IMR-90 (cell line): ENCODE measurements at regions not wholly inside any gene's neighbourhood (a gene's known extent, or its start where the extent isn't known, plus 50 kb on each side); places are given as distances from the start of the nearest gene placed in this dataset.

Source experiments
- ATAC-seq: fragments of 200-7000 bp; cut with Tn5 transposase; 2 replicates; pipeline ENCODE4 v1.9.1; 2020; ENCODE audit warnings: low read depth, mild to moderate bottlenecking, moderate library complexity
- BruUV-seq: library from RNA; stranded (reverse); fragments of 400-500 nt; replicated peaks from 2 replicates; lab custom pipeline; 2021; lab: Mats Ljungman, UMichigan
- CTCF ChIA-PET: fragments of 300-600 bp; formaldehyde crosslinking; extraction: SDS; loops from one replicate; lab custom pipeline; 2021; ENCODE audit warnings: antibody characterized with exemption; lab: Yijun Ruan, JAX
- POLR2A ChIA-PET: fragments of 300-600 bp; sonication (Branson Sonifier 250); formaldehyde crosslinking; loops from one replicate; lab custom pipeline; 2022; ENCODE audit warnings: antibody characterized with exemption; ENCODE audit not compliant: unreplicated experiment; lab: Charles Lee
- DNase-seq: peaks from one replicate; pipeline ENCODE4 v3.0.0; 2013
- H2AFZ ChIP-seq: replicated peaks from 2 replicates; pipeline ENCODE3; 2013; ENCODE audit warnings: low read length, mild to moderate bottlenecking; ENCODE audit not compliant: poor library complexity
- H2AK5ac ChIP-seq: 2 replicates; pipeline ENCODE4 v1.6.1; 2013; ENCODE audit warnings: low read depth, low read length, inconsistent platforms
- H2AK9ac ChIP-seq: replicated peaks from 2 replicates; pipeline ENCODE3; 2013; ENCODE audit warnings: mild to moderate bottlenecking, low read depth, low read length, moderate library complexity; ENCODE audit not compliant: poor library complexity
- H2BK120ac ChIP-seq: 2 replicates; pipeline ENCODE4 v1.6.1; 2013; ENCODE audit warnings: low read depth, low read length, inconsistent platforms
- H2BK15ac ChIP-seq: 3 replicates; pipeline ENCODE4 v1.6.1; 2013; ENCODE audit warnings: low read depth, low read length, inconsistent platforms
- H2BK20ac ChIP-seq: 2 replicates; pipeline ENCODE4 v1.6.1; 2013; ENCODE audit warnings: low read depth, mild to moderate bottlenecking, inconsistent platforms, low read length, moderate library complexity
- H2BK5ac ChIP-seq: 2 replicates; pipeline ENCODE4 v1.6.1; 2013; ENCODE audit warnings: mild to moderate bottlenecking, low read depth, low read length, inconsistent platforms; ENCODE audit not compliant: poor library complexity, severe bottlenecking
- H3K14ac ChIP-seq: replicated peaks from 2 replicates; pipeline ENCODE4 v1.6.1; 2013; ENCODE audit warnings: low read depth, low read length, inconsistent platforms
- H3K18ac ChIP-seq: 2 replicates; pipeline ENCODE4 v1.6.1; 2013; ENCODE audit warnings: low read depth, low read length, control low read depth
- H3K23ac ChIP-seq: 2 replicates; pipeline ENCODE4 v1.6.1; 2013; ENCODE audit warnings: low read depth, low read length, inconsistent platforms
- H3K27ac ChIP-seq: 2 replicates; pipeline ENCODE4 v1.5.1; 2013; ENCODE audit warnings: mild to moderate bottlenecking, control low read depth, low read length; ENCODE audit not compliant: insufficient read depth
- H3K27me3 ChIP-seq: 2 replicates; pipeline ENCODE4 v1.6.1; 2013; ENCODE audit warnings: low read length; ENCODE audit not compliant: control insufficient read depth, insufficient read depth
- H3K36me3 ChIP-seq: 2 replicates; pipeline ENCODE4 v1.6.1; 2013; ENCODE audit warnings: low read length, mixed read lengths; ENCODE audit not compliant: control insufficient read depth, insufficient read depth
- H3K4ac ChIP-seq: 2 replicates; pipeline ENCODE4 v1.6.1; 2013; ENCODE audit warnings: low read depth, low read length, inconsistent platforms
- H3K4me1 ChIP-seq: 2 replicates; pipeline ENCODE4 v1.6.1; 2013; ENCODE audit warnings: low read length, mixed read lengths; ENCODE audit not compliant: control insufficient read depth, insufficient read depth
- H3K4me2 ChIP-seq: 2 replicates; pipeline ENCODE4 v1.6.1; 2013; ENCODE audit warnings: low read depth, mild to moderate bottlenecking, control low read depth, low read length, moderate library complexity
- H3K4me3 ChIP-seq: 2 replicates; pipeline ENCODE4 v1.5.1; 2013; ENCODE audit warnings: low read depth, mild to moderate bottlenecking, control low read depth, low read length, moderate library complexity; ENCODE audit not compliant: insufficient read depth
- H3K56ac ChIP-seq: 2 replicates; pipeline ENCODE4 v1.6.1; 2013; ENCODE audit warnings: low read length, inconsistent platforms; ENCODE audit not compliant: insufficient read depth; ENCODE audit errors: extremely low read depth
- H3K79me1 ChIP-seq, 2 experiments: 2 replicates each; pipeline ENCODE4 v1.6.1; 2013; ENCODE audit warnings: low read length in 2 of 2, inconsistent platforms in 1 of 2, low read depth in 1 of 2
- H3K9ac ChIP-seq: 2 replicates; pipeline ENCODE4 v1.6.1; 2013; ENCODE audit warnings: low read depth, low read length, control low read depth
- H3K9me1 ChIP-seq: 2 replicates; pipeline ENCODE4 v1.6.1; 2013; ENCODE audit warnings: low read length, inconsistent platforms; ENCODE audit not compliant: insufficient read depth
- H3K9me3 ChIP-seq: 2 replicates; pipeline ENCODE4 v1.6.1; 2013; ENCODE audit warnings: low read length; ENCODE audit not compliant: control insufficient read depth, insufficient read depth
- H4K20me1 ChIP-seq: 2 replicates; pipeline ENCODE4 v1.6.1; 2013; ENCODE audit warnings: low read length, inconsistent platforms; ENCODE audit not compliant: insufficient read depth
- H4K5ac ChIP-seq: 2 replicates; pipeline ENCODE4 v1.6.1; 2013; ENCODE audit warnings: mild to moderate bottlenecking, low read depth, low read length, control low read depth
- H4K8ac ChIP-seq, 2 experiments: 2 replicates each; pipeline ENCODE4 v1.6.1; 2013; ENCODE audit warnings: low read depth in 2 of 2, low read length in 2 of 2, control low read depth in 1 of 2, inconsistent platforms in 1 of 2
- H4K91ac ChIP-seq: 2 replicates; pipeline ENCODE4 v1.6.1; 2013; ENCODE audit warnings: low read depth, low read length, inconsistent platforms; ENCODE audit not compliant: insufficient read depth
- POLR2A ChIP-seq: IDR thresholded peaks from 2 replicates; pipeline ENCODE4 v1.6.1; 2012; ENCODE audit warnings: mild to moderate bottlenecking, low read depth, low read length
- WGBS, 2 experiments: methylation state at CpG; one replicate each; pipeline versions ENCODE4 v1.1.5 to v1.1.7; 2013; ENCODE audit warnings: missing lambda C conversion rate in 2 of 2; ENCODE audit not compliant: insufficient read length in 1 of 2; ENCODE audit errors: extremely low coverage in 2 of 2; 5-methylcytosine and 5-hydroxymethylcytosine counted together
- dilution Hi-C: fragments of 300-500 bp; cut with HindIII; formaldehyde crosslinking; loops from one replicate; pipeline ENCODE4 v1.14.3; 2018; ENCODE audit warnings: low sequenced_read_pairs; ENCODE audit not compliant: unreplicated experiment
- in situ Hi-C: fragments of 300-500 bp; cut with MboI; formaldehyde crosslinking; loops from 3 replicates; pipeline ENCODE4 v1.14.3; 2019; ENCODE audit warnings: low sequenced_read_pairs, inconsistent platforms, mixed read lengths
- intact Hi-C: fragments of 100-400 bp; cut with micrococcal nuclease; formaldehyde crosslinking; loops from 2 replicates; pipeline ENCODE4 v1.10.0; 2022

DNA sequence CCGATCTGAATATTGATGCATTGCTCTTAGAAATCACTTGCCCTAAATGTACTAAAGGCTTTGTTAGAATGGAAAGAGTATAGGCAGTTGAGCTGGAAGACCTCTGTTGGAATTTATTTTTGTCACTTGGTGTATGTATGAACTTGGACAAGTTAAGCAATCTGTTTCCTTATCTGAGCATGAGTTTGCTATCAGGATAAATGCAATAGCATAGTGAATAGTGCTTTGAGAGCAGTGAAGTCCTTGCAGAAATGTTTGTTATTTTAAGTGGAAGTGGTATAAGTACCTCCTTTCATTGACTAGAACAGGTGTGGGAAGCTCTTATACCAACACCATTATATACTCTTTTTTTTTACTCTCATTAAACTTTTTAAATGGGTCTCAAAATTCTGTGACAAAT is 146.4 kb upstream of the ONECUT1 start:
- Histone ChIP-seq H2BK5ac (no peak overlapping the region), H3K4me3 (no peak overlapping the region), H3K27ac (no peak overlapping the region), H3K9me3 (peaks cover 10% of the 10 kb centered on the region; the same call in 1 of the 2 replicates), H2AFZ (no peak overlapping the region), H3K9ac (no peak overlapping the region), H4K20me1 (no peaks in the 10 kb centered on the region), H2BK15ac (no peak overlapping the region), H3K27me3 (no peaks in the 10 kb centered on the region), H3K23ac (no peak overlapping the region), H2BK120ac (no peak overlapping the region), H3K56ac (no peak overlapping the region), H3K18ac (no peak overlapping the region), H2AK5ac (no peak overlapping the region), H3K4ac (no peak overlapping the region), H4K8ac (no peak overlapping the region), H3K79me1 (no peaks in the 10 kb centered on the region), H2BK20ac (no peak overlapping the region), H3K4me2 (no peak overlapping the region), H3K36me3 (no peaks in the 10 kb centered on the region), H4K91ac (no peak overlapping the region), H2AK9ac (no peak overlapping the region), H3K9me1 (no peaks in the 10 kb centered on the region), H3K14ac (no peak overlapping the region), H4K5ac (no peak overlapping the region), H3K4me1 (no peaks in the 10 kb centered on the region)
- TF ChIP-seq POLR2A, result no peak
- WGBS, 2 experiments, result no CpG with 5 or more reads among the region's 1 CpG
- BruUV-seq, result no TSS peak
- intact Hi-C loops (no loop called here), dilution Hi-C loops (no loop called here), in situ Hi-C loops (no loop called here)
- ATAC-seq, result no peak
- no peak for DNase-seq
- CTCF ChIA-PET, result no interaction called here
- POLR2A ChIA-PET, result no interaction called here
